Upper lobe of left lung (tissue), 6 donors: ENCODE measurements at regions not wholly inside any gene's neighbourhood (a gene's known extent, or its start where the extent isn't known, plus 50 kb on each side); places are given as distances from the start of the nearest gene placed in this dataset.
"Not testable (repeated sequence)": the region's sequence is repeated elsewhere in the genome, so short reads cannot be mapped to it uniquely, and the experiment has no call there.

Experiments used
- ATAC-seq, 2 donors: fragments of 200-7000 bp; cut with Tn5 transposase; one replicate each; pipeline ENCODE4 v1.9.1; 2022; ENCODE audit warnings: mild to moderate bottlenecking in 2 of 2, moderate library complexity in 2 of 2; ENCODE audit not compliant: low FRiP score in 2 of 2
- DNase-seq, 2 donors: peaks; one replicate each; pipeline ENCODE4 v3.0.0-alpha.2; 2019 to 2020
- H3K27ac ChIP-seq, 4 donors: fragments of 200-600 bp; sonication (generic); one replicate each; pipeline ENCODE4 v1.5.1; 2016 to 2019
- H3K27me3 ChIP-seq, 4 donors: fragments of 200-600 bp; sonication (generic); one replicate each; pipeline ENCODE4 v1.5.1; 2017 to 2019
- H3K36me3 ChIP-seq, 4 donors: fragments of 200-600 bp; sonication (generic); one replicate each; pipeline ENCODE4 v1.5.1; 2016 to 2019
- H3K4me1 ChIP-seq, 4 donors: fragments of 200-600 bp; sonication (generic); one replicate each; pipeline ENCODE4 v1.5.1; 2018 to 2019
- H3K4me3 ChIP-seq, 4 donors: fragments of 200-600 bp; sonication (generic); one replicate each; pipeline ENCODE4 v1.5.1; 2017 to 2019; ENCODE audit warnings: mild to moderate bottlenecking in 2 of 4, moderate library complexity in 1 of 4
- H3K9me3 ChIP-seq, 4 donors: fragments of 200-600 bp; sonication (generic); one replicate each; pipeline ENCODE4 v1.5.1; 2018 to 2019
- EP300 ChIP-seq, 4 donors: sonication (generic); formaldehyde crosslinking; IDR thresholded peaks; one replicate each; pipeline ENCODE4 v1.5.1; 2017; ENCODE audit warnings: antibody characterized with exemption in 4 of 4, control low read depth in 2 of 4
- POLR2A ChIP-seq, 4 donors: fragments of 450-650 bp; IDR thresholded peaks; one replicate each; pipeline ENCODE4 v1.5.1; 2016 to 2017; ENCODE audit warnings: antibody characterized with exemption in 4 of 4, mild to moderate bottlenecking in 2 of 4
- POLR2AphosphoS5 ChIP-seq, 2 donors: sonication (generic); formaldehyde crosslinking; IDR thresholded peaks; one replicate each; pipeline ENCODE4 v1.5.1; 2017; ENCODE audit warnings: antibody characterized with exemption in 2 of 2
- WGBS, 2 donors: methylation state at CpG; one replicate each; pipeline ENCODE4 v1.1.5; 2017 to 2018; 5-methylcytosine and 5-hydroxymethylcytosine counted together
- TF ChIP-seq, protein P1 (sequence below), 6 experiments: fragments of 450-650 bp in 4 of 6; fragments of 200-600 bp in 2 of 6; sonication (generic) in 2 of 6; IDR thresholded peaks; one replicate each; pipeline ENCODE4 v1.5.1; 2016 to 2019; ENCODE audit warnings: antibody characterized with exemption in 6 of 6
- donor health status: DM: no; HTN: no; CAD: no; lungs with moderate emphysema.
- donor health status: DM: no; HTN: yes; CAD: no; lungs with severe emphysema.

DNA sequence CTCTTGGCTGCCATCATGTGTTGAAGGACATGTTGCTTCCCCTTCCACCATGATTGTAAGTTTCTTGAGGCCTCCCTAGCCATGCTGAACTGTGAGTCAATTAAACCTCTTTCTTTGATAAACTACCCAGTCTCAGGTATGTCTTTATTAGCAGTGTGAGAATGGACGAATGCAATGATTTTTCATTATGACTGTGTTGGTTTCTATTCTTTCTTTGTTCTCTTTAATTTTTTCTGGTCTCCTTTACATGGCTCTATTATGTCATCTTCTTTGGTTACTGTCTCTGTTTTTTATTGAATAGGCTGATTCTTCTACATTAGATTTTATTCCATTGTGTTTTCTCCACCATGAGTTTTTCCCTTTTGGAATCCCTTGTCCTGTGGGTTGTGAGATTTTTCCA lies 840.6 kb downstream of the TRAM1L1 start:
- H3K27me3 ChIP-seq, result no peaks in the 10 kb centered on the region
- no peak overlapping the region for H3K4me3 ChIP-seq
- DNase-seq, result no peak
- 61 to 65% methylated on average over 1 of the region's 1 CpG for WGBS, 2 donors
- H3K4me1 ChIP-seq, result no peaks in the 10 kb centered on the region
- no peak for TF ChIP-seq EP300 (IDR thresholded peaks at IDR 0.05)
- TF ChIP-seq POLR2A (IDR thresholded peaks at IDR 0.05), result no peak
- TF ChIP-seq, protein P1, sequence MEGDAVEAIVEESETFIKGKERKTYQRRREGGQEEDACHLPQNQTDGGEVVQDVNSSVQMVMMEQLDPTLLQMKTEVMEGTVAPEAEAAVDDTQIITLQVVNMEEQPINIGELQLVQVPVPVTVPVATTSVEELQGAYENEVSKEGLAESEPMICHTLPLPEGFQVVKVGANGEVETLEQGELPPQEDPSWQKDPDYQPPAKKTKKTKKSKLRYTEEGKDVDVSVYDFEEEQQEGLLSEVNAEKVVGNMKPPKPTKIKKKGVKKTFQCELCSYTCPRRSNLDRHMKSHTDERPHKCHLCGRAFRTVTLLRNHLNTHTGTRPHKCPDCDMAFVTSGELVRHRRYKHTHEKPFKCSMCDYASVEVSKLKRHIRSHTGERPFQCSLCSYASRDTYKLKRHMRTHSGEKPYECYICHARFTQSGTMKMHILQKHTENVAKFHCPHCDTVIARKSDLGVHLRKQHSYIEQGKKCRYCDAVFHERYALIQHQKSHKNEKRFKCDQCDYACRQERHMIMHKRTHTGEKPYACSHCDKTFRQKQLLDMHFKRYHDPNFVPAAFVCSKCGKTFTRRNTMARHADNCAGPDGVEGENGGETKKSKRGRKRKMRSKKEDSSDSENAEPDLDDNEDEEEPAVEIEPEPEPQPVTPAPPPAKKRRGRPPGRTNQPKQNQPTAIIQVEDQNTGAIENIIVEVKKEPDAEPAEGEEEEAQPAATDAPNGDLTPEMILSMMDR (IDR thresholded peaks at IDR 0.05), result no peak
- no peak for TF ChIP-seq POLR2AphosphoS5 (IDR thresholded peaks at IDR 0.05)
- H3K27ac ChIP-seq, result no peak overlapping the region
- H3K9me3 ChIP-seq, result no peaks in the 10 kb centered on the region
- ATAC-seq, result no peak
- H3K36me3 ChIP-seq, result no peaks in the 10 kb centered on the region

DNA sequence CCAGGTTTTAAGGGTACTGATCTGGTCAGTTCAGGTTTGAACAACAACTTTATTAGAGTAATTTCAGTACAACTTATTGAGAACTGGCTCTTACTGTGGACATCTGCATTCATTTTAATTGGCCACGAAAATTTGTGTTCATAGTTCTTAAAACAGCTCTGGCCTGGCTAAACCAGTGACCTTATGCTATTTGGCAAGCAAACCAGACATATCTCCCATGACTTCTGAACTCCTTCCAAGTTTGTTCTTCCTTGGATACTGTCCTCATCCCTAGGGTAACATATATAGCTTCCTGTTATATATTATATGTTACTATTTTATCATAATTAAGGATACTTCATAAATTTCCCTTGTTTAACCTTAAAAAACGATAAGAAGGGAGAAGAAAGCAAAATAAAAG lies 841.9 kb downstream of the TRAM1L1 start:
- no peak overlapping the region for H3K27ac ChIP-seq
- no peak for ATAC-seq
- H3K4me1 ChIP-seq, result no peaks in the 10 kb centered on the region
- H3K9me3 ChIP-seq, result no peaks in the 10 kb centered on the region
- no peaks in the 10 kb centered on the region for H3K27me3 ChIP-seq
- TF ChIP-seq EP300 (IDR thresholded peaks at IDR 0.05) (no peak), POLR2A (IDR thresholded peaks at IDR 0.05) (no peak), POLR2AphosphoS5 (IDR thresholded peaks at IDR 0.05) (no peak)
- TF ChIP-seq, protein P1 (IDR thresholded peaks at IDR 0.05), result no peak
- H3K4me3 ChIP-seq, result no peak overlapping the region
- no peak for DNase-seq
- no peaks in the 10 kb centered on the region for H3K36me3 ChIP-seq
- WGBS, 2 donors, result 43 to 55% methylated on average over 2 of the region's 2 CpGs

DNA sequence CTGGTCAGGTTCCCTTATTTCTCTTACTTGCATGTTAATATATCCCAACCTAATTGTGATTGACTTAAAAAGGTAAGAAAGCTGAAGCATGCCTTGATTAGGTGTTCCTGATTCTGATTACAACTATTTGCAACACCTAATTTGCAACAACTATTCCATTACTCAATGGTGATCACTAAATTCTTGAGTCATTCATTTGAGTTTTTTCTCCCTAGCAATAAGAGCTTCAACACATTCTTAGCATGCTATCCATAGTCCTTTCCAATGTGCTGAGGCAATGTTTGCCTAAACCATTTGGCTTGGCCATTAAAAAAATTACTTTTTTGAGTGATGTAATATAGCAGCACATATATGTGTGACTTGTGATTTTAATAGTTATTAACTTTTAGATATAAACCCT lies 851.4 kb downstream of the TRAM1L1 start:
- DNase-seq (no peak), ATAC-seq (no peak)
- H3K36me3 ChIP-seq, result no peaks in the 10 kb centered on the region
- no peaks in the 10 kb centered on the region for H3K27me3 ChIP-seq
- H3K9me3 ChIP-seq, result no peaks in the 10 kb centered on the region
- no peak overlapping the region for H3K27ac ChIP-seq
- no peak overlapping the region for H3K4me3 ChIP-seq
- TF ChIP-seq POLR2A (IDR thresholded peaks at IDR 0.05) (no peak), POLR2AphosphoS5 (IDR thresholded peaks at IDR 0.05) (no peak)
- H3K4me1 ChIP-seq, result no peaks in the 10 kb centered on the region

DNA sequence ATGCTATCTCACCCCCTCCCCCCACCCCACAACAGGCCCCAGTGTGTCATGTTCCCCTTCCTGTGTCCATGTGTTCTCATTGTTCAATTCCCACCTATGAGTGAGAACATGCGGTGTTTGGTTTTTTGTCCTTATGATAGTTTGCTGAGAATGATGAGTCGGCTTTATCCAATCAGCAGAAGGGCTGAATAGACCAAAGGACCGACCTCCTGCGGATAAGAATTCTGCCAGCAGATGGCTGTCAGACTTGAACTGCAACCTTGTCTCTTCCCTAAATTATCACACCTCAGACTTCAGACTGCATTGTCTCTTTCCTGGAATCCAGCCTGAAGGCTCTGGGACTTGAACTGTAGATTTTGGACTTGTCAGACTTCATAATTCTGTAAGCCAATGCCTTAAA lies 853.4 kb downstream of the TRAM1L1 start:
- WGBS, 2 donors, result 61 to 66% methylated on average over 4 of the region's 4 CpGs
- not testable (repeated sequence) for H3K27me3 ChIP-seq, DNase-seq, H3K4me3 ChIP-seq, ATAC-seq, H3K4me1 ChIP-seq, H3K27ac ChIP-seq, H3K9me3 ChIP-seq, H3K36me3 ChIP-seq

DNA sequence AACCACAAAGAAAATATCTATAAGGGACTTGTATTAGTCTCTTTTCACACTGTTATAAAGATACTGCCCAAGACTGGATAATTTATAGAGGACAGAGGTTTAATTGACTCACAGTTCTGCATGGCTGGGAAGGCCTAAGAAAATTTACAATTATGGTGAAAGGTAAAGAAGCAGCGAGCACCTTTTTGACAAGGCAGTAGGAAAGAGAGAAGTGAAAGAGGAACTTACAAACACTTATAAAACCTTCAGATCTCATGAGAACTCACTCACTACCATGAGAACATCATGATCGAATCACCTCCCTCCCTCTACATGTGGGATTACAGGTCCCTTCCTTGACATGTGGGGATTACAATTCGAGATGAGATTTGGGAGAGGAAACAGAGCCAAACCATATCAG lies 856.0 kb downstream of the TRAM1L1 start:
- WGBS, 2 donors, result 70 to 83% methylated on average over 3 of the region's 3 CpGs
- Histone ChIP-seq H3K9me3 (no peaks in the 10 kb centered on the region), H3K4me1 (no peaks in the 10 kb centered on the region), H3K27me3 (no peaks in the 10 kb centered on the region), H3K4me3 (no peak overlapping the region), H3K27ac (no peak overlapping the region), H3K36me3 (no peaks in the 10 kb centered on the region)
- DNase-seq (no peak), ATAC-seq (no peak)
- TF ChIP-seq POLR2AphosphoS5 (IDR thresholded peaks at IDR 0.05), result no peak

DNA sequence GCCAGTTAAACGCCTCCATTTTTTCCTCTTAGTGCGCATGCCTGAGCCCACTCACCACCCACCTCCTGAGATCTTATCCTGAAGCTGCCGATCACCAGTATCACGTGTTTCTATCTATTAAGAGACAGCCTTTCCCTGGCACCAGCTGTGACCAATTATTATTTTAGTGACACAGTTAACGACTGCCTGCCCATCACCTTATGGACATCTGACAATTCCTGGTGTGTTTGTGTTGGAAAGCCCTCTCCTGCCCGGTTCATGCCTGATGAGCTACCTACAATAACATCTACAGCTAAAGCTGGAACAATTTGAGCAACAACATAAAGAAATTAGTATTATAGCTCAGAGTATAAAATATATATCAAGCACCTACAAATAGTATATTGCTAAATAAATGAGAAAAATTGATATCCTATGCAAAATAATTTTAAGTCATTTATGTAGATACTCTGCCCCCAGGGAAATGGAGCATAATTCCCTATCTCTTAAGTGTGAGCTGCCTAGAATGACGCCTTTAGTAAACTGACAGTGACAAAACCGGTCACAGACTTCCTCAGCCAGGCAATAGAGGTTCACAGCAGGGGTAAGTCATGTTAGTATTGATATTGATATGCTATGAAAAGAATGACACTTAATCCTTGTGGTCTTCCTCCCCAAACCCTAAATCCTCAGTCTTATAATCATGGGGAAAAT lies 862.2 kb downstream of the TRAM1L1 start:
- Histone ChIP-seq H3K27ac (no peak overlapping the region), H3K36me3 (no peaks in the 10 kb centered on the region), H3K4me3 (no peak overlapping the region), H3K27me3 (no peaks in the 10 kb centered on the region), H3K9me3 (no peaks in the 10 kb centered on the region), H3K4me1 (no peaks in the 10 kb centered on the region)
- TF ChIP-seq, protein P1 (IDR thresholded peaks at IDR 0.05), result no peak
- TF ChIP-seq POLR2AphosphoS5 (IDR thresholded peaks at IDR 0.05), result no peak
- no peak for TF ChIP-seq POLR2A (IDR thresholded peaks at IDR 0.05)
- TF ChIP-seq EP300 (IDR thresholded peaks at IDR 0.05), result no peak
- 69 to 75% methylated on average over 8 of the region's 8 CpGs for WGBS, 2 donors
- ATAC-seq, result no peak
- no peak for DNase-seq
